ENCODE measurements at regions not wholly inside any gene's neighbourhood (a gene's known extent, or its start where the extent isn't known, plus 50 kb on each side); places are given as distances from the start of the nearest gene placed in this dataset.

- DNase-seq, result no peak
These were observed 100.7 kb upstream of the KCTD3 start for GRCh38 chr1:215466361-215466760.

- no peak for DNase-seq
These were observed 95.6 kb upstream of the KCTD3 start for GRCh38 chr1:215471463-215471862.

- no peak for DNase-seq
These were observed 94.4 kb upstream of the KCTD3 start for GRCh38 chr1:215472723-215473122.

- DNase-seq, result no peak
These were observed 93.2 kb upstream of the KCTD3 start for GRCh38 chr1:215473943-215474342.

GRCh38 chr1:215474940-215475339 lies 92.2 kb upstream of the KCTD3 start:
- DNase-seq, result no peak

GRCh38 chr1:215475796-215476481 lies 91.2 kb upstream of the KCTD3 start:
- DNase-seq, result no peak

- no peak for DNase-seq
These were observed 90.6 kb upstream of the KCTD3 start for GRCh38 chr1:215476541-215476940.

- DNase-seq, result no peak
These were observed 89.5 kb upstream of the KCTD3 start for GRCh38 chr1:215477632-215478031.

GRCh38 chr1:215479567-215479966 lies 87.5 kb upstream of the KCTD3 start:
- DNase-seq, result no peak

GRCh38 chr1:215482079-215482478 lies 85.0 kb upstream of the KCTD3 start:
- DNase-seq, result no peak

- DNase-seq, result no peak
These were observed 82.7 kb upstream of the KCTD3 start for GRCh38 chr1:215484171-215484939.

GRCh38 chr1:215487466-215487865 lies 79.6 kb upstream of the KCTD3 start:
- DNase-seq, result no peak

GRCh38 chr1:215488850-215489249 lies 78.3 kb upstream of the KCTD3 start:
- DNase-seq, result no peak

- no peak for DNase-seq
These were observed 77.1 kb upstream of the KCTD3 start for GRCh38 chr1:215489771-215490565.

- DNase-seq, result peak; percentile 26
These were observed 69.6 kb upstream of the KCTD3 start for GRCh38 chr1:215497528-215497927.

GRCh38 chr1:215501496-215501895 lies 65.6 kb upstream of the KCTD3 start:
- DNase-seq, result no peak

- no peak for DNase-seq
These were observed 65.0 kb upstream of the KCTD3 start for GRCh38 chr1:215502081-215502480.

- no peak for DNase-seq
These were observed 60.0 kb upstream of the KCTD3 start for GRCh38 chr1:215507119-215507518.

- no peak for DNase-seq
These were observed 58.8 kb upstream of the KCTD3 start for GRCh38 chr1:215508311-215508710.
